Activated effector memory CD4-positive, alpha-beta T cell treated with Interleukin-2 at 50 U/mL for 16 hours (primary cell): ENCODE measurements at regions not wholly inside any gene's neighbourhood (a gene's known extent, or its start where the extent isn't known, plus 50 kb on each side); places are given as distances from the start of the nearest gene placed in this dataset.

ENCODE experiments used
- DNase-seq: peaks from one replicate; pipeline ENCODE4 v3.0.0-alpha.2; 2020

DNA sequence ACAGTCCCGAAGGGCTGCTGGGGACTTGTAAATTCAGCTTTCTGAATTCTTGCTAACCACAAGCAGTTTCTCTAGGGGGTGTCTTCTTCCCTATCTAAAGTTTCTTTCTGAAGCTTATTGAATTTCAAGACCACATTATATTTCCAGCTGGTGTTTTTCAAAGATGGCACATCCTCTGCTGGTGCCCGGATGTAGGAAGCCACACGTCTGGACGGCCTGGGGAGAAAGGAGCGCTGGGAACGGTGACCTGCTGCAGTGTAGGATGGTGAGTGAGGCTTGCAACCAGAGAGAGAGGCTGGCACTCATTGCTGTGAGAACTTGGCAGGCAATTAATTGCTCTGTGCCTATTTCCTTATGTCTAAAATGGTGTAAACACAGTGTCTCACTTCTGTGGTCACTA, 776.4 kb downstream of the TYW1 start:
- no peak for DNase-seq

GRCh38 chr7:67777119-67777518, 780.5 kb downstream of the TYW1 start:
- DNase-seq, result no peak

DNA sequence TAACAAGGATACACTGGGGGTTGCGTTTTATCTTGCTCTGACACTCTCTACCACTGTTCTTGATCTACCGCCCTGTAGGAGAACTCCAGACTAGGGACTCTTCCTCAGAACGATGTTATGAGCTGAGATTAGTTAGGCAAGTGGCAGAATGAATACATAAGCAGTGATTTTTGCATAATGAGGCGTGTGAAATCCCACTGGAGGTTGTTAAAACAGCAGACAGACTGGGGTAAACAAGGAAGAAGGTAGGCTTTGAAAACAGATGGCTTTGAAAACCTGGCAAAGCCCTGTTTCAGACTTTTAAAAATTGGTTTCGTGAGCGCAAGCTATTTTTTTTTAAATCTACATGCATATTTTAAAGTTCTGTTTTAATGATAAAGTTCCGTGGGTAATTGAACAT, 785.2 kb downstream of the TYW1 start:
- no peak for DNase-seq

DNA sequence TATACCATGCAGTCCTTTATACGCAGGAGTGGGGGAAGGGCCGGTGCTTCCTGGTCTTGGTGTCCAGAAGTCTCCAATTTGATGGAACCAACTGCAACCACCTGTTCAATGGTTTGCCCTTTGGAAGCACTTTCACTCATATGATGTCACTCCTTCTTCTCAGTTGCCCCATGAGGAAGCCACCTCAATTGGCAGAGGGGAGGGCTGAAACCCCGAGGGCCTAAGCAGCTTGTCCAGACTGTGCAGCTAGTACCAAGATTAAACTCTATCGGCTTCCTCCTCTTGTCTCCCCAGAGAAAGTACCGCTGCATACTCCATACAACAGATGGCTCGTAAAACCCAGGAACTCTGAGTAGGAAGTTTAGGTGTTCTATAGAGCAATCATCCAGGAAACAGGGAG, 789.4 kb downstream of the TYW1 start:
- no peak for DNase-seq

- DNase-seq, result no peak
Measured at GRCh38 chr7:67788669-67789068, 792.0 kb downstream of the TYW1 start.

DNA sequence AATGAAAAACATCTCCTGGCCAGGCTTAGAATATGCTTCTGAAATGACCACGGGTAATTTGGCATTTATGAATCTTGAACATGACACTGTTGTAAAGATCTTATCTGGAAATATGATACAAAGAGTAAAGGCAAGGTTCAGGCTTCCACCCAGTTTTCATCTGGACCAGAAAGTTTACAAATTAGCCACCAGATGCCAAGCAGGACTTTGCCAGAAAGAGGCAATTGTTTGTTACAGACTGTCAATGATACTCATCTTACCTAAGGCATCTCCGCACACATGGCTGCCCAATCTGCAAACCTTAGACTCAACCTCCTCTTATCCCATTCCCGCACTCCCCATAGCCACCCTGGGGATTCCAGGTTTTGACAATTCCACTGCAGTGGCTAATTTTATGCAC, 795.3 kb downstream of the TYW1 start:
- DNase-seq, result no peak

DNA sequence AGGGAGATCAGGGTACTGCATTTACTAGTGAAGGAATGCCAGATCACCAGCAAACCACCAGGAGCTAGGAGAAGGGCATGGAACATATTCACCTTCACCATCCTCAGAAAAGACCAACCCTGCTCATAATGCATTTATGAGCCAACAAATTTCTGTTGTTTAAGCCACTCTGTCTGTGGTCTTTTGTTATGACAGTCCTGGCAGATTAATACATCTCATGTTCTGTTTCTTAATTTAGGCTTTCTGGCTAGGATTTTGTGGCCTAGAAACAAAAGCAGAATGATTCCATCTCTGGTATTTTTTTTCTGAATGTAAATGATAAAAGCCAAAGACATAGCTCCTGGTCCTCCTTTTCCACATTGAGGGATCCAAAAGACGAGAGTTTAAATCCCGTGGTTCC, 797.9 kb downstream of the TYW1 start:
- no peak for DNase-seq

GRCh38 chr7:67803789-67804188, 807.2 kb downstream of the TYW1 start:
- DNase-seq, result no peak

DNA sequence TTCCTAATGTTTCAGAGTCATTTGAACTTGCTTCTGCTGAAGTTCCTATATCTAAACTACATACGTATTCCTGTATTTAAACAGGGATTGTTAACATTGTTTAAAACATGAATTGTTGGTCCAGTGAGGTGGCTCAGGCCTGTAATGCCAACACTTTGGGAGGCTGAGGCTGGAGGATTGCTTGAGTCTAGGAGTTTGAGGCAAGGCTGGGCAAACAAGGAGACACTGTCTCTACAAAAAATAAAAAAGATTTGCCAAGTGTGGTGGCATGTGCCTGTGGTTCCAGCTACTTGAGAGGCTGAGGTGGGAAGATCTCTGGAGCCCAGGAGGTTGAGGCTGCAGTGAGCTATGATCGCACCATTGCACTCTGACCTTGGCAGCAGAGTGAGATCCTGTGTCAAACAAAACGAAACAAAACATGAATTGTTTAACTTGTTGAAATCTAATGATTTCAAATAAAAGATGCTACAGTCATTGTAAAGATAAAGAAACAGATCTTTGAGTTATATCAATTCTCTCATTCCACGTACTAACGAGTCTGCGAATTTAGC, 809.4 kb downstream of the TYW1 start:
- DNase-seq, result no peak

GRCh38 chr7:67807826-67808225, 811.2 kb downstream of the TYW1 start:
- DNase-seq, result no peak

DNA sequence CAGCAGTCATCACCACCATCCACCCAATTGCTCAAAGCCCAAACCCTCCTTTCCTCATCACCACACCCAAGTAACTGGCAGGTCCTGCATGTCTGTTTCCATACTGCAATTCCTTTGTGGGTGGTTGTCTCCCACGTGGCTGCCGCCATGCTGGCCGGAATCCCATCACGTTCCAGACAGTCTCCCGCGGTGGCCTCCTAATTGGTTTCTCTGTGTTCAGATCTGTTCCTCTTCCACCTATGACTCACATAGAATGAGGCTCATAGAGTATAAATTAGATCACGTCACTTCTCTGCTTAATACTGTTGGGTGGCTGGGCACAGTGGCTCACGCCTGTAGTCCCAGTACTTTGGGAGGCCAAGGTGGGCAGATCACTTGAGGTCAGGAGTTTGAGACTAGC, 813.0 kb downstream of the TYW1 start:
- no peak for DNase-seq

DNA sequence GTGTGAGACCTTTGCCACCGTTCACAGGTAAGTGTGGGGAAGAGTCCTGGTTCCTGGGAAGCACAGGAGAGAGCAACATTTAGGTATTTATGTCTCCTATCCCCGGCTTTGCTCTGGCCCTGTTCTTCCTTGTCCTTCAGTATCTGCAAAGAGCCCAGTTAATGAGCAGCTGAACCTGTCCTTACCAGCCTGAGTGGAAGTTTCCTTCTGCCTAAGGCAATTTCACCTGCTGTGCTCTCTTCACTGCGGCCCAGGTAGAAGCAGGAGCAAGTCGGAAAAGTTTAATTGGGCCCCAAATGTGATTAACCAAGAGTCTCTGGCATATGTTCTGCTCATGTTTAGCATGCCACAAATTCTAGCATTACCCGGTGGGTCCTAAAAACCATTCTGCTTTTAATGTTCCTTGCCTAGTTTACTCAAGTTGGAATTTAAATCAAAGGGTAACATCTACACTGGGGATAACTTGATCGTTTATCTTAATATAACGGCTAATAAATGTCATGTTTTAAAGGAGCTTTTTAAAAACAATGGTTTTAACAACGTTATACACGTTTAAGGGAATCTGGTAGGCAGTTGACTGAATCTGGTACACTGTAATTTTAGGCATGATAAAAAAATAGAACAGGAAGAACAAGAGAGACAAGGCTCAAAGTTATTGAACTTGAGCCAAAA, 817.1 kb downstream of the TYW1 start:
- DNase-seq, result no peak

DNA sequence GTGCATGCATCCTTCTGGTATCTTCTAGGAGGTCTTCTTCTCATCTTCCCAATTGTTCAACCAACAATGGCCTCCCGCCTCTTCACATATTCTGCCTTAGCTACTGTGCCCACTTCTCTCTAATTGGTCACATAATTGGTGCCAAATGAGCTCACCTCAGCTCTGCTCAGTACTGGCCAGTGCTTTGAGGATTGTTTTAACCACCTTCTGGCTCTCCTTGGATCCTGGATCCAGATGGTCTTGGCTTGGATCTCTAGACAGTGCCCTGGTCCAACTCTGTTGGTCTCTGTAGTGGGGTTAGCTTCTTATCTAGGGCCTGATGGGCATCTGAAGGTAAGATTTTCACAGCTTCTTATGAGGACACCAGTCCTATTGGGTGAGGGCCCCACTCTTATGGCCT, 820.8 kb downstream of the TYW1 start:
- no peak for DNase-seq

GRCh38 chr7:67821116-67821515, 824.5 kb downstream of the TYW1 start:
- no peak for DNase-seq

- DNase-seq, result no peak
Measured at GRCh38 chr7:67823345-67823744, 826.7 kb downstream of the TYW1 start.

- no peak for DNase-seq
Measured at GRCh38 chr7:67825356-67825755, 828.7 kb downstream of the TYW1 start.

DNA sequence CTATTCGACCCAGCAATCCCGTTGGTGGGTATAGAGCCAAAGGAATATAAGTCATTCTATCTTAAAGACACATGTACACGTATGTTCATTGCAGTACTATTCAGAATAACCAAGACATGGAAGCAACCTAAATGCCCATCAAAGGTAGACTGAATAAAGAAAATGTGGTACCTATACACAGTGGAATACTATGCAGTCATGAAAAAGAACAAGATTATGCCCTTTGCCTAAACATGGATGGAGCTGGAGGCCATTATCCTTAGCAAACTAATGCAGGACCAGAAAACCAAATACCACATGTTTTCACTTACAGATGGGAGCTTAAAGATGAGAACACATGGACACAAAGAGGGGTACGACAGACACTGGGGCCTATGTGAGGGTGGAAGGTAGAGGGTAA, 845.3 kb downstream of the TYW1 start:
- DNase-seq, result no peak

GRCh38 chr7:67842571-67842970, 845.9 kb downstream of the TYW1 start:
- DNase-seq, result no peak

- DNase-seq, result no peak
Measured at GRCh38 chr7:67843001-67843565, 846.5 kb downstream of the TYW1 start.

DNA sequence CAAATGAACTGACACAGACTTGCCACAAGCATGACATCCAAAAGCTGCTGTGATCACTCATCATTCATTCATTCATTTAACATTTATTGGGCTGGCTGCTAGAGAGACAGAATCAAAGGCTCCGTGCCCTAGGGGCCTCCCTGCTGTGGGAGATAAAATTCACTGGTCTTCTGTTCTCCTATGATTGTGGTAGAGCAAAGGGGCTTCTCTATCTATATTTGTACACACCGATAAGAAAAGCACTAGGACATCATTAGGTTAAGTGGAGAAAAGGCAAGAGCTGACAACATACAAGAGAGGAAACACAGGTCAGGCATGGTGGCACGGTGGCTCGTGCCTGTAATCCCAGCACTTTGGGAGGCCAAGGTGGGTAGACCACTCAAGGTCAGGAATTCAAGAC, 847.0 kb downstream of the TYW1 start:
- DNase-seq, result no peak

- no peak for DNase-seq
Measured at GRCh38 chr7:67847092-67847787, 850.6 kb downstream of the TYW1 start.

DNA sequence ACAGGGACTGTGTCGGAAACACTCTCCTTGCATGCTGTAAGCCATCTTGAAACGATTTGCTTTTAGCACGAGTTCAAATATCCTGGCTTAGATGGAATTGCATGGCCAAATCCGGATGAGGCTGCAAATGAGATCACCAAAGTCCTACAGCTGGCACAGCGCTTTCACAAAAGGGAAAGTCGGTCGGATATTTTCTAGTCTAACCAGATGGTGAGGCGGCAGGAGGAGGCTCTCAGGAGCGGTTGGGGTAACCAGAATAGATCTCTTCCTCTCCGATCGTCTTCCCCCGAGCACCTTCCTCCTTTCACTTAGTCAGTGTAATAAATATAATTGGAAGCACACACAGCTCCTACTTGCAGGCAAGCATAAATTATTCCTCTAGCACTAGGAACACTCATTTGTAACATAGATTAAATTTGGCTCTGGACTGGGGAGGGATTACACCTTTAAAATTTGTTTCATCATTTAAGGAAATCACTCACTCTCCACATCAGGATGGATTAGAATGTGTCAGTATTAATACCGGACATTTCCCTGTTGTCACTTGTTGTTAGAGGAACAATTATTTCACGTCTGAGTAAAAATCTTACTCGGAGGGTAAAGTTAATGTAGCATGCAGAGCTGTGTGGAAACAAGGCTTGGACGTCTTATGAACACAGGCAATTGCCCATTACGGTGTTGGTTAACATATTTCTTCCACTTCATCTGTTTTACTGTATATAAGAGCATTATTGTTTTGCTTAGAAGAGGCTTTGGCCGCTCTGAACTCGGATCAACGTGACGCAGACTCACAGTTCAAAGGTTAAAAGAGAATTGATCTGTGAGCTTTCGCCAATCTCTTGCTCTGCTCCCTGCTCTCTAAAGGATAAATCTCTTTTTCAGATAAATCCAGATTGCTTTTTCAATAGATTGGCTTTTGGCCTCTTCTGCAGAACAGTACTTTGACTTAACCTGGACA, 857.9 kb downstream of the TYW1 start:
- DNase-seq, result no peak

DNA sequence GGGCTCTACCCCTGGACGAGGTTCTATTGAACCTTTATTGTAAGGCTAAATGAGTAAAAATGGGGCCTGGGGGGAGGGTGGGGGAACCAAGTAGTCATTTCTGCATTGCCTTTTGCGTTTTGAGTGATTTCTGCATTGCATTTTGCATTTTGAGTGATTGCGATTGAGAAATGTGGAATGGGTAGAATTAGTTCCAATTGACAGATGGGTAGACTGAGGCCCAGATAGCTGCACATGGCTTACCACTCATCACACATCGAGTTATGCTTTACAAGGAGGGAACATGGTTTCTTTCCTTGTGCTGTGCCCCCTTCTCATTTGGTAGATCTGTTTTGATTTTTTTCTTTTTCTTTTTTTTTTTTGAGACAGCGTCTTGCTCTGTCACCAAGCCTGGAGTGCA, 858.7 kb downstream of the TYW1 start:
- DNase-seq, result no peak
